ENCODE measurements at regions not wholly inside any gene's neighbourhood (a gene's known extent, or its start where the extent isn't known, plus 50 kb on each side); places are given as distances from the start of the nearest gene placed in this dataset.

- Histone ChIP-seq H4K20me1 (ENCODE audit: insufficient read depth, low read length) (no peaks in the 10 kb centered on the region), H3K4me2 (ENCODE audit: low read length) (no peak overlapping the region), H3K9me2 (ENCODE audit: insufficient read depth, low read length) (no peaks in the 10 kb centered on the region), H3K27ac (ENCODE audit: low read depth, low read length, poor library complexity, severe bottlenecking) (no peak overlapping the region), H3K4me1 (ENCODE audit: insufficient read depth, low read length, poor library complexity, severe bottlenecking) (no peaks in the 10 kb centered on the region), H2AFZ (ENCODE audit: low read length) (no peak overlapping the region), H3K9me3 (ENCODE audit: low read length) (no peaks in the 10 kb centered on the region), H3K4me3 (ENCODE audit: low read depth, low read length, poor library complexity, severe bottlenecking) (no peak overlapping the region), H3K79me2 (ENCODE audit: insufficient read depth, low read depth, low read length) (no peaks in the 10 kb centered on the region), H3K36me3 (ENCODE audit: insufficient read depth, low read length) (no peaks in the 10 kb centered on the region)
- CTCF ChIA-PET (ENCODE audit: unreplicated experiment), result no interaction called here
- intact Hi-C loops (cut with micrococcal nuclease; ENCODE audit: unreplicated experiment), result no loop called here
- no TSS peak for BruUV-seq (replicated peaks)
- TF ChIP-seq CTCF (conservative IDR thresholded peaks at IDR 0.05; ENCODE audit: low read length) (no peak), EZH2phosphoT487 (IDR thresholded peaks at IDR 0.05; ENCODE audit: borderline replicate concordance, low read depth, low read length) (no peak)
- DNase-seq (ENCODE audit: low spot score), result no peak
- POLR2A ChIA-PET, result no interaction called here
Measured at GRCh38 chr2:195313962-195314361, 343.1 kb upstream of the SLC39A10 start.

DNA sequence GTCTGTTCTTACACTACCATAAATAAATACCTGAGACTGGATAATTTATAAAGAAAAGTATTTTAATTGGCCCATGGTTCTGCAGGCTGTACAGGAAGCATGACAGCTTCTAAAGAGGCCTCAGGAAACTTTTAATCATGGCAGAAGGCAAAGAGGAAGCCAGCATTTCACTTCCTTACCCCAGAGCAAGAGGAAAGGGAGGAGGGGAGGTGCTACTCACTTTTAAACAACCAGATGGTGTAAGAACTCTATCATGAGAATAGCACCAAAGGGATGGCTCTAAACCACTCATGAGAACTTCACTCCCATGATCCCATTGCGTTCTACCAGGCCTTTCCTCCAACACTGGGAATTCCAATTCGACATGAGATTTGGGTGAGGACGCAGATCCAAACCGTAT lies 344.4 kb upstream of the SLC39A10 start:
- Histone ChIP-seq H3K4me1 (ENCODE audit: insufficient read depth, low read length, poor library complexity, severe bottlenecking) (no peaks in the 10 kb centered on the region), H4K20me1 (ENCODE audit: insufficient read depth, low read length) (no peaks in the 10 kb centered on the region), H3K79me2 (ENCODE audit: insufficient read depth, low read depth, low read length) (no peaks in the 10 kb centered on the region), H3K4me3 (ENCODE audit: low read depth, low read length, poor library complexity, severe bottlenecking) (no peak overlapping the region), H3K27ac (ENCODE audit: low read depth, low read length, poor library complexity, severe bottlenecking) (no peak overlapping the region), H3K36me3 (ENCODE audit: insufficient read depth, low read length) (no peaks in the 10 kb centered on the region), H3K9me3 (ENCODE audit: low read length) (no peaks in the 10 kb centered on the region), H2AFZ (ENCODE audit: low read length) (no peak overlapping the region), H3K9me2 (ENCODE audit: insufficient read depth, low read length) (no peaks in the 10 kb centered on the region), H3K4me2 (ENCODE audit: low read length) (no peak overlapping the region)
- ChIA-PET POLR2A (no interaction called here), CTCF (ENCODE audit: unreplicated experiment) (no interaction called here)
- DNase-seq (ENCODE audit: low spot score), result peak; percentile 26
- BruUV-seq (replicated peaks), result no TSS peak
- TF ChIP-seq CTCF (conservative IDR thresholded peaks at IDR 0.05; ENCODE audit: low read length), result peak; percentile 45
- no peak for TF ChIP-seq EZH2phosphoT487 (IDR thresholded peaks at IDR 0.05; ENCODE audit: borderline replicate concordance, low read depth, low read length)
- intact Hi-C loops (cut with micrococcal nuclease; ENCODE audit: unreplicated experiment), result no loop called here

- no peak overlapping the region for H3K4me3 ChIP-seq (ENCODE audit: low read depth, low read length, poor library complexity, severe bottlenecking)
- no peaks in the 10 kb centered on the region for H3K4me1 ChIP-seq (ENCODE audit: insufficient read depth, low read length, poor library complexity, severe bottlenecking)
- no peak for DNase-seq (ENCODE audit: low spot score)
- H3K4me2 ChIP-seq (ENCODE audit: low read length), result no peak overlapping the region
- intact Hi-C loops (cut with micrococcal nuclease; ENCODE audit: unreplicated experiment), result no loop called here
- no peak overlapping the region for H2AFZ ChIP-seq (ENCODE audit: low read length)
- no TSS peak for BruUV-seq (replicated peaks)
- ChIA-PET POLR2A (no interaction called here), CTCF (ENCODE audit: unreplicated experiment) (no interaction called here)
- no peaks in the 10 kb centered on the region for H3K79me2 ChIP-seq (ENCODE audit: insufficient read depth, low read depth, low read length)
- H3K27ac ChIP-seq (ENCODE audit: low read depth, low read length, poor library complexity, severe bottlenecking), result no peak overlapping the region
- H3K9me3 ChIP-seq (ENCODE audit: low read length), result no peaks in the 10 kb centered on the region
- H4K20me1 ChIP-seq (ENCODE audit: insufficient read depth, low read length), result no peaks in the 10 kb centered on the region
- H3K36me3 ChIP-seq (ENCODE audit: insufficient read depth, low read length), result no peaks in the 10 kb centered on the region
- H3K9me2 ChIP-seq (ENCODE audit: insufficient read depth, low read length), result no peaks in the 10 kb centered on the region
- TF ChIP-seq EZH2phosphoT487 (IDR thresholded peaks at IDR 0.05; ENCODE audit: borderline replicate concordance, low read depth, low read length), result no peak
- TF ChIP-seq CTCF (conservative IDR thresholded peaks at IDR 0.05; ENCODE audit: low read length), result no peak
Measured at GRCh38 chr2:195308163-195308562, 348.9 kb upstream of the SLC39A10 start.
